Uterus (tissue), 2 donors: ENCODE measurements at regions not wholly inside any gene's neighbourhood (a gene's known extent, or its start where the extent isn't known, plus 50 kb on each side); places are given as distances from the start of the nearest gene placed in this dataset.

Experiments
- POLR2A ChIP-seq, 2 donors: fragments of 450-650 bp; IDR thresholded peaks; one replicate each; pipeline ENCODE4 v1.6.1; 2016; ENCODE audit warnings: antibody characterized with exemption in 2 of 2, mild to moderate bottlenecking in 1 of 2, moderate library complexity in 1 of 2
- TF ChIP-seq, protein P1 (sequence below), 4 experiments: fragments of 200-600 bp in 2 of 4; fragments of 450-650 bp in 2 of 4; sonication (generic) in 2 of 4; IDR thresholded peaks; one replicate each; pipeline ENCODE4 v1.5.1; 2016 to 2019; ENCODE audit warnings: antibody characterized with exemption in 4 of 4, mild to moderate bottlenecking in 2 of 4, moderate library complexity in 1 of 4

DNA sequence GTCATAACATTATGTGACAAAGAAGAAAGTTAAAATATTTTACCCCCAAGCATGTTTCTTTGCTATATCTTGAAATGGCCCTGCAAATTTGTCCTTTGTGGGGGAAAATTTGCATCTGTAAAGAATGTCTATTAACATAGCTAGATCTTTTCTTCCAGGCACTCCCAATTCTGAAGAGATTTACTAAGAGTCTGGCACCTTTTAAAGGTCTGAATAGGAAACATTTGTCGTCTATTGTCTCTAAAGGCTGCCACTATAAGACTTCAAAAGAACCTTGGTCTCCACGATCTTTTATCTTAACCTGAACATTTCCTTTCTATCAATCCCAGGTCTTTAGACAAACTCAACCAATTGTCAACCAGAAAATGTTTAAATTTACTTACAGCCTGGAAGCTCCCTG is 128.6 kb upstream of the VCX start:
- TF ChIP-seq, protein P1, sequence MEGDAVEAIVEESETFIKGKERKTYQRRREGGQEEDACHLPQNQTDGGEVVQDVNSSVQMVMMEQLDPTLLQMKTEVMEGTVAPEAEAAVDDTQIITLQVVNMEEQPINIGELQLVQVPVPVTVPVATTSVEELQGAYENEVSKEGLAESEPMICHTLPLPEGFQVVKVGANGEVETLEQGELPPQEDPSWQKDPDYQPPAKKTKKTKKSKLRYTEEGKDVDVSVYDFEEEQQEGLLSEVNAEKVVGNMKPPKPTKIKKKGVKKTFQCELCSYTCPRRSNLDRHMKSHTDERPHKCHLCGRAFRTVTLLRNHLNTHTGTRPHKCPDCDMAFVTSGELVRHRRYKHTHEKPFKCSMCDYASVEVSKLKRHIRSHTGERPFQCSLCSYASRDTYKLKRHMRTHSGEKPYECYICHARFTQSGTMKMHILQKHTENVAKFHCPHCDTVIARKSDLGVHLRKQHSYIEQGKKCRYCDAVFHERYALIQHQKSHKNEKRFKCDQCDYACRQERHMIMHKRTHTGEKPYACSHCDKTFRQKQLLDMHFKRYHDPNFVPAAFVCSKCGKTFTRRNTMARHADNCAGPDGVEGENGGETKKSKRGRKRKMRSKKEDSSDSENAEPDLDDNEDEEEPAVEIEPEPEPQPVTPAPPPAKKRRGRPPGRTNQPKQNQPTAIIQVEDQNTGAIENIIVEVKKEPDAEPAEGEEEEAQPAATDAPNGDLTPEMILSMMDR (IDR thresholded peaks at IDR 0.05) = no peak
- no peak for TF ChIP-seq POLR2A (IDR thresholded peaks at IDR 0.05)
